H4 (cell line): ENCODE measurements at regions not wholly inside any gene's neighbourhood (a gene's known extent, or its start where the extent isn't known, plus 50 kb on each side); places are given as distances from the start of the nearest gene placed in this dataset.
"Not testable (repeated sequence)": the region's sequence is repeated elsewhere in the genome, so short reads cannot be mapped to it uniquely, and the experiment has no call there.

Source experiments
- DNase-seq: peaks from one replicate; pipeline ENCODE4 v3.0.0-alpha.2; 2015; ENCODE audit warnings: low spot score

GRCh38 chrX:40414335-40414734 lies 166.4 kb upstream of the ATP6AP2 start:
- DNase-seq, result no peak

GRCh38 chrX:40411340-40412111 lies 169.2 kb upstream of the ATP6AP2 start:
- no peak for DNase-seq

GRCh38 chrX:40410859-40411258 lies 169.9 kb upstream of the ATP6AP2 start:
- DNase-seq, result no peak

GRCh38 chrX:40406330-40406859 lies 174.4 kb upstream of the ATP6AP2 start:
- no peak for DNase-seq

GRCh38 chrX:40405399-40405798 lies 175.4 kb upstream of the ATP6AP2 start:
- no peak for DNase-seq

- DNase-seq, result no peak
These were observed 177.0 kb upstream of the ATP6AP2 start for GRCh38 chrX:40403757-40404156.

GRCh38 chrX:40402831-40403533 lies 177.8 kb upstream of the ATP6AP2 start:
- DNase-seq, result peak; percentile 21

- DNase-seq, result no peak
These were observed 185.7 kb upstream of the ATP6AP2 start for GRCh38 chrX:40395102-40395501.

- DNase-seq, result no peak
These were observed 186.5 kb upstream of the ATP6AP2 start for GRCh38 chrX:40394302-40394701.

GRCh38 chrX:40392599-40392998 lies 188.2 kb upstream of the ATP6AP2 start:
- no peak for DNase-seq

GRCh38 chrX:40391662-40392061 lies 189.1 kb upstream of the ATP6AP2 start:
- no peak for DNase-seq

GRCh38 chrX:40389555-40389954 lies 191.2 kb upstream of the ATP6AP2 start:
- DNase-seq, result no peak

GRCh38 chrX:40388441-40388840 lies 192.3 kb upstream of the ATP6AP2 start:
- no peak for DNase-seq

- not testable (repeated sequence) for DNase-seq
These were observed 192.9 kb upstream of the ATP6AP2 start for GRCh38 chrX:40387869-40388268.

- not testable (repeated sequence) for DNase-seq
These were observed 193.5 kb upstream of the ATP6AP2 start for GRCh38 chrX:40387311-40387710.

GRCh38 chrX:40385682-40386081 lies 195.1 kb upstream of the ATP6AP2 start:
- DNase-seq, result no peak

- DNase-seq, result no peak
These were observed 195.5 kb upstream of the ATP6AP2 start for GRCh38 chrX:40385256-40385655.

- no peak for DNase-seq
These were observed 196.8 kb upstream of the ATP6AP2 start for GRCh38 chrX:40383969-40384368.

GRCh38 chrX:40383360-40383759 lies 197.4 kb upstream of the ATP6AP2 start:
- DNase-seq, result no peak

GRCh38 chrX:40380655-40381488 lies 199.9 kb upstream of the ATP6AP2 start:
- DNase-seq, result no peak

- DNase-seq, result no peak
These were observed 203.1 kb upstream of the ATP6AP2 start for GRCh38 chrX:40377684-40378083.

- DNase-seq, result no peak
These were observed 206.3 kb upstream of the ATP6AP2 start for GRCh38 chrX:40374486-40374885.
